Esophagus squamous epithelium (tissue), 5 donors: ENCODE measurements at regions not wholly inside any gene's neighbourhood (a gene's known extent, or its start where the extent isn't known, plus 50 kb on each side); places are given as distances from the start of the nearest gene placed in this dataset.

Source experiments
- DNase-seq: peaks from one replicate; lab custom pipeline; 2025; lab: John Stamatoyannopoulos, UW
- H3K27ac ChIP-seq, 4 donors: fragments of 200-600 bp; sonication (generic); one replicate each; pipeline ENCODE4 v1.5.1; 2016 to 2019; ENCODE audit warnings: mild to moderate bottlenecking in 1 of 4
- H3K27me3 ChIP-seq, 4 donors: fragments of 200-600 bp; sonication (generic); 1 replicate in 3 of 4; 2 replicates in 1 of 4; pipeline versions ENCODE4 v1.5.1 to v1.6.0; 2017 to 2021; ENCODE audit warnings: antibody characterized with exemption in 1 of 4
- H3K36me3 ChIP-seq, 3 donors: fragments of 200-600 bp; sonication (generic); one replicate each; pipeline ENCODE4 v1.5.1; 2016 to 2019
- H3K4me1 ChIP-seq, 3 donors: fragments of 200-600 bp; sonication (generic); one replicate each; pipeline ENCODE4 v1.5.1; 2017 to 2019
- H3K4me3 ChIP-seq, 4 donors: fragments of 200-600 bp; sonication (generic); 1 replicate in 3 of 4; 2 replicates in 1 of 4; pipeline ENCODE4 v1.5.1; 2016 to 2019; ENCODE audit warnings: mild to moderate bottlenecking in 2 of 4, moderate library complexity in 1 of 4
- H3K9me3 ChIP-seq, 3 donors: fragments of 200-600 bp; sonication (generic); one replicate each; pipeline ENCODE4 v1.5.1; 2016 to 2019
- CTCF ChIP-seq, 6 experiments: fragments of 450-650 bp in 4 of 6; fragments of 200-600 bp in 2 of 6; sonication (generic) in 2 of 6; IDR thresholded peaks; one replicate each; pipeline ENCODE4 v1.5.1; 2016 to 2019; ENCODE audit warnings: antibody characterized with exemption in 6 of 6, mild to moderate bottlenecking in 4 of 6, moderate library complexity in 4 of 6
- POLR2A ChIP-seq, 4 donors: fragments of 450-650 bp; IDR thresholded peaks; one replicate each; pipeline ENCODE4 v1.6.1; 2017; ENCODE audit warnings: antibody characterized with exemption in 4 of 4, mild to moderate bottlenecking in 4 of 4, moderate library complexity in 3 of 4
- WGBS, 2 donors: methylation state at CpG; one replicate each; pipeline ENCODE4 v1.1.5; 2018; 5-methylcytosine and 5-hydroxymethylcytosine counted together
- intact Hi-C: fragments of 100-400 bp; cut with DNase I; formaldehyde crosslinking; loops from one replicate; pipeline ENCODE4 v1.15.0; 2022
- donor health status: DM: yes; HTN: yes; CAD: no.

- no peak overlapping the region for H3K27ac ChIP-seq
- DNase-seq = no peak
- no peaks in the 10 kb centered on the region for H3K4me1 ChIP-seq
- H3K4me3 ChIP-seq = no peak overlapping the region
- H3K27me3 ChIP-seq = no peaks in the 10 kb centered on the region
- H3K36me3 ChIP-seq = no peaks in the 10 kb centered on the region
- peaks cover 0 to 16% (median 0%) of the 10 kb centered on the region in 3 donors for H3K9me3 ChIP-seq
- intact Hi-C loops = no loop called here
- no peak for TF ChIP-seq CTCF (IDR thresholded peaks at IDR 0.05)
- TF ChIP-seq POLR2A (IDR thresholded peaks at IDR 0.05) = no peak
- 29 to 53% methylated on average over 1 to 2 of the region's 2 CpGs for WGBS, 2 donors
Observed at GRCh38 chr4:161303551-161303950, 860.2 kb downstream of the FSTL5 start.

- TF ChIP-seq POLR2A (IDR thresholded peaks at IDR 0.05) (no peak), CTCF (IDR thresholded peaks at IDR 0.05) (no peak)
- DNase-seq = no peak
- H3K27me3 ChIP-seq = no peaks in the 10 kb centered on the region
- no peaks in the 10 kb centered on the region for H3K4me1 ChIP-seq
- intact Hi-C loops = no loop called here
- H3K4me3 ChIP-seq = no peak overlapping the region
- H3K27ac ChIP-seq = no peak overlapping the region
- 64 to 77% methylated on average over 5 of the region's 5 CpGs for WGBS, 2 donors
- peaks cover 0 to 13% (median 7%) of the 10 kb centered on the region in 3 donors for H3K9me3 ChIP-seq
- H3K36me3 ChIP-seq = no peaks in the 10 kb centered on the region
Observed at GRCh38 chr4:161291222-161291621, 872.6 kb downstream of the FSTL5 start.

GRCh38 chr4:161287678-161288352, 876.0 kb downstream of the FSTL5 start:
- 70 to 83% methylated on average over 6 of the region's 6 CpGs for whole genome bisulfite sequencing, 2 donors
- intact Hi-C loops = no loop called here
- H3K27me3 ChIP-seq = no peaks in the 10 kb centered on the region
- H3K4me3 ChIP-seq = no peak overlapping the region
- H3K36me3 ChIP-seq = no peaks in the 10 kb centered on the region
- no peak for DNase-seq
- TF ChIP-seq POLR2A (IDR thresholded peaks at IDR 0.05) (no peak), CTCF (IDR thresholded peaks at IDR 0.05) (no peak)
- peaks cover 0 to 13% (median 0%) of the 10 kb centered on the region in 3 donors for H3K9me3 ChIP-seq
- H3K4me1 ChIP-seq = no peaks in the 10 kb centered on the region
- no peak overlapping the region for H3K27ac ChIP-seq

- intact Hi-C loops = no loop called here
- H3K36me3 ChIP-seq = no peaks in the 10 kb centered on the region
- no peak for DNase-seq
- H3K9me3 ChIP-seq = peaks cover 0 to 5% (median 0%) of the 10 kb centered on the region in 3 donors
- no peak overlapping the region for H3K4me3 ChIP-seq
- H3K27ac ChIP-seq = no peak overlapping the region
- no peak for TF ChIP-seq POLR2A (IDR thresholded peaks at IDR 0.05)
- TF ChIP-seq CTCF (IDR thresholded peaks at IDR 0.05) = no peak
- no peaks in the 10 kb centered on the region for H3K27me3 ChIP-seq
- H3K4me1 ChIP-seq = no peaks in the 10 kb centered on the region
Observed at GRCh38 chr4:161285461-161285860, 878.3 kb downstream of the FSTL5 start.

GRCh38 chr4:161280929-161281328, 882.9 kb downstream of the FSTL5 start:
- H3K4me3 ChIP-seq = no peak overlapping the region
- intact Hi-C loops = no loop called here
- DNase-seq = no peak
- no peaks in the 10 kb centered on the region for H3K9me3 ChIP-seq
- 25 to 59% methylated on average over 2 of the region's 2 CpGs for WGBS, 2 donors
- H3K27ac ChIP-seq = no peak overlapping the region
- no peaks in the 10 kb centered on the region for H3K4me1 ChIP-seq
- TF ChIP-seq POLR2A (IDR thresholded peaks at IDR 0.05) (no peak), CTCF (IDR thresholded peaks at IDR 0.05) (no peak)
- no peaks in the 10 kb centered on the region for H3K36me3 ChIP-seq
- no peaks in the 10 kb centered on the region for H3K27me3 ChIP-seq
